ENCODE measurements at regions not wholly inside any gene's neighbourhood (a gene's known extent, or its start where the extent isn't known, plus 50 kb on each side); places are given as distances from the start of the nearest gene placed in this dataset.

DNA sequence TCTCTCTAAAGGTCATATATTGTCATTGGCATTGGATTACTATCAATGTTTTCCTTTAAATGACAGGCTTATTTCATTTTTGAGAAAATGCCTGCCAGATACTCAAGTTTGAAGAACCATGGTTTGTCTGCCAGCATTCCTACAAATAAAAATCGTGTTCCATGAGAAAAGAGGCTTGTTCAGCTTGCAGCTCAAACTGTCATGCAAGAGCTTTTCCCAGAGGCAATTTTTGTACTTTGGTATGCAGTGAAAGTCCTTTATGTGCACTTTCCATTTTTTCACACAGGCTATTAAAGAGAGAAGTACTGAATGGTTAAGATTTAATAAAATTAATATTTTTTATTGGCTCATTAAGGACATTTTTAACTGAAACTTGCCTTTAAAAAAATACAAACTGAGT is 110.4 kb downstream of the FBXO4 start:
- Histone ChIP-seq H3K27me3 (ENCODE audit: insufficient read depth, low read length) (no peaks in the 10 kb centered on the region), H2AFZ (ENCODE audit: low read depth, low read length) (no peak overlapping the region), H3K4me2 (ENCODE audit: low read length) (no peak overlapping the region), H3K9ac (ENCODE audit: low read length) (no peak overlapping the region), H4K20me1 (ENCODE audit: insufficient read depth, low read length) (no peaks in the 10 kb centered on the region), H3K79me2 (ENCODE audit: insufficient read depth, low read length) (no peaks in the 10 kb centered on the region), H3K4me3 (ENCODE audit: insufficient read depth, low read depth, low read length) (no peak overlapping the region), H3K27ac (ENCODE audit: low read depth, low read length) (no peak overlapping the region), H3K4me1 (ENCODE audit: insufficient read depth, low read length) (no peaks in the 10 kb centered on the region), H3K36me3 (ENCODE audit: insufficient read depth, low read length) (no peaks in the 10 kb centered on the region), H3K9me3 (ENCODE audit: insufficient read depth, low read depth, low read length) (peaks cover 3% of the 10 kb centered on the region)
- Mint-ChIP-seq H3K36me3 (ENCODE audit: low read depth, unreplicated experiment) (no peaks in the 10 kb centered on the region), H3K4me1 (ENCODE audit: low read depth, unreplicated experiment) (peaks cover 8% of the 10 kb centered on the region), H3K27me3 (ENCODE audit: low read depth, unreplicated experiment) (no peaks in the 10 kb centered on the region), H3K9me3 (ENCODE audit: unreplicated experiment) (peaks cover 2% of the 10 kb centered on the region), H3K27ac (ENCODE audit: unreplicated experiment) (no peak overlapping the region), H3K4me3 (ENCODE audit: unreplicated experiment) (no peak overlapping the region)
- DNase-seq (ENCODE audit: low read depth) (no peak), FAIRE-seq (no peak)
- TF ChIP-seq, protein P1, sequence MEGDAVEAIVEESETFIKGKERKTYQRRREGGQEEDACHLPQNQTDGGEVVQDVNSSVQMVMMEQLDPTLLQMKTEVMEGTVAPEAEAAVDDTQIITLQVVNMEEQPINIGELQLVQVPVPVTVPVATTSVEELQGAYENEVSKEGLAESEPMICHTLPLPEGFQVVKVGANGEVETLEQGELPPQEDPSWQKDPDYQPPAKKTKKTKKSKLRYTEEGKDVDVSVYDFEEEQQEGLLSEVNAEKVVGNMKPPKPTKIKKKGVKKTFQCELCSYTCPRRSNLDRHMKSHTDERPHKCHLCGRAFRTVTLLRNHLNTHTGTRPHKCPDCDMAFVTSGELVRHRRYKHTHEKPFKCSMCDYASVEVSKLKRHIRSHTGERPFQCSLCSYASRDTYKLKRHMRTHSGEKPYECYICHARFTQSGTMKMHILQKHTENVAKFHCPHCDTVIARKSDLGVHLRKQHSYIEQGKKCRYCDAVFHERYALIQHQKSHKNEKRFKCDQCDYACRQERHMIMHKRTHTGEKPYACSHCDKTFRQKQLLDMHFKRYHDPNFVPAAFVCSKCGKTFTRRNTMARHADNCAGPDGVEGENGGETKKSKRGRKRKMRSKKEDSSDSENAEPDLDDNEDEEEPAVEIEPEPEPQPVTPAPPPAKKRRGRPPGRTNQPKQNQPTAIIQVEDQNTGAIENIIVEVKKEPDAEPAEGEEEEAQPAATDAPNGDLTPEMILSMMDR (IDR thresholded peaks at IDR 0.05; ENCODE audit: insufficient read depth, low read depth, low read length), result no peak
- no peak for TF ChIP-seq EZH2 (IDR thresholded peaks at IDR 0.05; ENCODE audit: insufficient read depth, low read length)

GRCh38 chr5:42036379-42036778 is 111.3 kb downstream of the FBXO4 start:
- Mint-ChIP-seq H3K36me3 (ENCODE audit: low read depth, unreplicated experiment) (no peaks in the 10 kb centered on the region), H3K27me3 (ENCODE audit: low read depth, unreplicated experiment) (no peaks in the 10 kb centered on the region), H3K4me1 (ENCODE audit: low read depth, unreplicated experiment) (peaks cover 10% of the 10 kb centered on the region), H3K4me3 (ENCODE audit: unreplicated experiment) (no peak overlapping the region), H3K9me3 (ENCODE audit: unreplicated experiment) (no peaks in the 10 kb centered on the region), H3K27ac (ENCODE audit: unreplicated experiment) (no peak overlapping the region)
- H2AFZ ChIP-seq (ENCODE audit: low read depth, low read length), result no peak overlapping the region
- H3K36me3 ChIP-seq (ENCODE audit: insufficient read depth, low read length), result no peaks in the 10 kb centered on the region
- H3K4me2 ChIP-seq (ENCODE audit: low read length), result no peak overlapping the region
- peaks cover 3% of the 10 kb centered on the region for H3K9me3 ChIP-seq (ENCODE audit: insufficient read depth, low read depth, low read length)
- no peak overlapping the region for H3K4me3 ChIP-seq (ENCODE audit: insufficient read depth, low read depth, low read length)
- H4K20me1 ChIP-seq (ENCODE audit: insufficient read depth, low read length), result no peaks in the 10 kb centered on the region
- TF ChIP-seq, protein P1 (IDR thresholded peaks at IDR 0.05; ENCODE audit: insufficient read depth, low read depth, low read length), result no peak
- no peak for TF ChIP-seq EZH2 (IDR thresholded peaks at IDR 0.05; ENCODE audit: insufficient read depth, low read length)
- DNase-seq (ENCODE audit: low read depth) (no peak), FAIRE-seq (no peak)
- no peak overlapping the region for H3K27ac ChIP-seq (ENCODE audit: low read depth, low read length)
- H3K27me3 ChIP-seq (ENCODE audit: insufficient read depth, low read length), result no peaks in the 10 kb centered on the region
- no peaks in the 10 kb centered on the region for H3K4me1 ChIP-seq (ENCODE audit: insufficient read depth, low read length)
- no peaks in the 10 kb centered on the region for H3K79me2 ChIP-seq (ENCODE audit: insufficient read depth, low read length)
- no peak overlapping the region for H3K9ac ChIP-seq (ENCODE audit: low read length)

- Histone ChIP-seq H2AFZ (ENCODE audit: low read depth, low read length) (no peak overlapping the region), H3K4me2 (ENCODE audit: low read length) (no peak overlapping the region), H3K36me3 (ENCODE audit: insufficient read depth, low read length) (no peaks in the 10 kb centered on the region), H3K4me1 (ENCODE audit: insufficient read depth, low read length) (no peaks in the 10 kb centered on the region), H3K4me3 (ENCODE audit: insufficient read depth, low read depth, low read length) (no peak overlapping the region), H3K27me3 (ENCODE audit: insufficient read depth, low read length) (no peaks in the 10 kb centered on the region), H3K9ac (ENCODE audit: low read length) (no peak overlapping the region), H3K79me2 (ENCODE audit: insufficient read depth, low read length) (no peaks in the 10 kb centered on the region), H4K20me1 (ENCODE audit: insufficient read depth, low read length) (no peaks in the 10 kb centered on the region), H3K27ac (ENCODE audit: low read depth, low read length) (no peak overlapping the region), H3K9me3 (ENCODE audit: insufficient read depth, low read depth, low read length) (peaks cover 3% of the 10 kb centered on the region)
- Mint-ChIP-seq H3K9me3 (ENCODE audit: unreplicated experiment) (no peaks in the 10 kb centered on the region), H3K4me3 (ENCODE audit: unreplicated experiment) (no peak overlapping the region), H3K27ac (ENCODE audit: unreplicated experiment) (no peak overlapping the region), H3K4me1 (ENCODE audit: low read depth, unreplicated experiment) (peaks cover 10% of the 10 kb centered on the region), H3K36me3 (ENCODE audit: low read depth, unreplicated experiment) (no peaks in the 10 kb centered on the region), H3K27me3 (ENCODE audit: low read depth, unreplicated experiment) (no peaks in the 10 kb centered on the region)
- DNase-seq (ENCODE audit: low read depth) (no peak), FAIRE-seq (no peak)
- TF ChIP-seq EZH2 (IDR thresholded peaks at IDR 0.05; ENCODE audit: insufficient read depth, low read length), result no peak
- TF ChIP-seq, protein P1 (IDR thresholded peaks at IDR 0.05; ENCODE audit: insufficient read depth, low read depth, low read length), result no peak
Observed at GRCh38 chr5:42037379-42037932, 112.4 kb downstream of the FBXO4 start.

Data from astrocyte (in vitro differentiated cells and primary cell).